H9 (cell line): ENCODE measurements at regions not wholly inside any gene's neighbourhood (a gene's known extent, or its start where the extent isn't known, plus 50 kb on each side); places are given as distances from the start of the nearest gene placed in this dataset.

Experiments
- DNase-seq: peaks from one replicate; pipeline ENCODE4 v3.0.0-alpha.2; 2017
- H2AFZ ChIP-seq: one replicate; pipeline ENCODE4 v1.6.1; 2013; ENCODE audit warnings: mild to moderate bottlenecking, low read length, control low read depth, moderate library complexity
- H2AK5ac ChIP-seq: 2 replicates; pipeline ENCODE4 v1.6.1; 2013; ENCODE audit warnings: low read length, control low read depth, mixed read lengths; ENCODE audit not compliant: insufficient read length
- H2BK120ac ChIP-seq: one replicate; pipeline ENCODE4 v1.6.1; 2013; ENCODE audit warnings: low read depth, mild to moderate bottlenecking, low read length, control low read depth, inconsistent platforms; ENCODE audit not compliant: poor library complexity, severe bottlenecking
- H2BK12ac ChIP-seq: 2 replicates; pipeline ENCODE4 v1.6.1; 2013; ENCODE audit warnings: low read length, control low read depth, mixed read lengths, low read depth; ENCODE audit not compliant: insufficient read length
- H2BK15ac ChIP-seq: 2 replicates; pipeline ENCODE4 v1.6.1; 2013; ENCODE audit warnings: low read depth, low read length, control low read depth
- H2BK20ac ChIP-seq: one replicate; pipeline ENCODE4 v1.6.1; 2013; ENCODE audit warnings: low read depth, mild to moderate bottlenecking, low read length, control low read depth, inconsistent platforms; ENCODE audit not compliant: poor library complexity, severe bottlenecking
- H2BK5ac ChIP-seq: 2 replicates; pipeline ENCODE4 v1.6.1; 2013; ENCODE audit warnings: low read length, control low read depth, mixed read lengths; ENCODE audit not compliant: insufficient read length
- H3K14ac ChIP-seq: 2 replicates; pipeline ENCODE4 v1.6.1; 2013; ENCODE audit warnings: low read length, control low read depth; ENCODE audit not compliant: insufficient read depth
- H3K18ac ChIP-seq: 2 replicates; pipeline ENCODE4 v1.6.1; 2013; ENCODE audit warnings: low read depth, mild to moderate bottlenecking, mixed read lengths, low read length, control low read depth; ENCODE audit not compliant: insufficient read length
- H3K23ac ChIP-seq: 2 replicates; pipeline ENCODE4 v1.6.1; 2013; ENCODE audit warnings: low read length, control low read depth, mixed read lengths, low read depth; ENCODE audit not compliant: insufficient read length
- H3K23me2 ChIP-seq: 2 replicates; pipeline ENCODE4 v1.6.1; 2013; ENCODE audit warnings: low read depth, mild to moderate bottlenecking, mixed read lengths, low read length, control low read depth; ENCODE audit not compliant: insufficient read length, poor library complexity, severe bottlenecking
- H3K27ac ChIP-seq: 2 replicates; pipeline ENCODE4 v1.5.1; 2013; ENCODE audit warnings: low read length, control low read depth, mixed read lengths, low read depth; ENCODE audit not compliant: insufficient read length
- H3K27me3 ChIP-seq: 2 replicates; pipeline ENCODE4 v1.6.1; 2013; ENCODE audit warnings: low read length, control low read depth, inconsistent platforms; ENCODE audit not compliant: insufficient read depth
- H3K4ac ChIP-seq: 2 replicates; pipeline ENCODE4 v1.6.1; 2013; ENCODE audit warnings: low read depth, mild to moderate bottlenecking, control low read depth, inconsistent platforms, low read length, moderate library complexity
- H3K4me1 ChIP-seq: 2 replicates; pipeline ENCODE4 v1.6.1; 2013; ENCODE audit warnings: low read length, control low read depth, inconsistent platforms; ENCODE audit not compliant: insufficient read depth
- H3K4me2 ChIP-seq: 2 replicates; pipeline ENCODE4 v1.6.1; 2013; ENCODE audit warnings: low read length, control low read depth, mixed read lengths; ENCODE audit not compliant: insufficient read length, insufficient read depth
- H3K56ac ChIP-seq: 2 replicates; pipeline ENCODE4 v1.6.1; 2013; ENCODE audit warnings: low read depth, mild to moderate bottlenecking, mixed read lengths, low read length, control low read depth; ENCODE audit not compliant: insufficient read length
- H3K79me1 ChIP-seq: 2 replicates; pipeline ENCODE4 v1.6.1; 2013; ENCODE audit warnings: low read depth, mild to moderate bottlenecking, moderate library complexity, low read length, control low read depth, inconsistent platforms; ENCODE audit not compliant: insufficient read depth, poor library complexity, severe bottlenecking
- H3K79me2 ChIP-seq: 2 replicates; pipeline ENCODE4 v1.6.1; 2013; ENCODE audit warnings: low read length, control low read depth, inconsistent platforms; ENCODE audit not compliant: insufficient read depth
- H3K9ac ChIP-seq: 2 replicates; pipeline ENCODE4 v1.6.1; 2013; ENCODE audit warnings: low read length, control low read depth, mixed read lengths; ENCODE audit not compliant: insufficient read length; ENCODE audit errors: extremely low read depth
- H3K9me3 ChIP-seq: one replicate; pipeline ENCODE4 v1.6.1; 2013; ENCODE audit warnings: low read depth, low read length, inconsistent platforms; ENCODE audit not compliant: control insufficient read depth
- H3T11ph ChIP-seq: one replicate; pipeline ENCODE4 v1.6.1; 2013; ENCODE audit warnings: mild to moderate bottlenecking, low read length, control low read depth, inconsistent platforms
- H4K20me1 ChIP-seq: one replicate; pipeline ENCODE4 v1.6.1; 2013; ENCODE audit not compliant: control insufficient read depth, insufficient read length, insufficient read depth
- H4K5ac ChIP-seq: 2 replicates; pipeline ENCODE4 v1.6.1; 2013; ENCODE audit warnings: low read depth, mild to moderate bottlenecking, mixed read lengths, low read length, control low read depth; ENCODE audit not compliant: insufficient read length
- H4K8ac ChIP-seq: replicated peaks from 2 replicates; pipeline ENCODE4 v1.6.1; 2013; ENCODE audit warnings: low read length, control low read depth, mixed read lengths, low read depth; ENCODE audit not compliant: insufficient read length
- H4K91ac ChIP-seq: 2 replicates; pipeline ENCODE4 v1.6.1; 2013; ENCODE audit warnings: low read depth, mild to moderate bottlenecking, moderate library complexity, mixed read lengths, low read length, control low read depth; ENCODE audit not compliant: insufficient read length
- H3K27ac Mint-ChIP-seq, 3 experiments: 2 replicates in 2 of 3; 3 replicates in 1 of 3; pipeline ENCODE4 v1.8.0; 2020 to 2021; ENCODE audit warnings: mixed read lengths in 3 of 3, mild to moderate bottlenecking in 1 of 3, moderate library complexity in 1 of 3
- H3K27me3 Mint-ChIP-seq: 2 replicates; pipeline ENCODE4 v1.8.0; 2021; ENCODE audit warnings: low read depth, mild to moderate bottlenecking, moderate library complexity, mixed read lengths
- H3K36me3 Mint-ChIP-seq, 3 experiments: 2 replicates in 2 of 3; 3 replicates in 1 of 3; pipeline ENCODE4 v1.8.0; 2020 to 2021; ENCODE audit warnings: low read depth in 3 of 3, mixed read lengths in 3 of 3; ENCODE audit not compliant: insufficient read depth in 1 of 3
- H3K4me1 Mint-ChIP-seq, 2 experiments: 2 replicates each; pipeline ENCODE4 v1.8.0; 2020; ENCODE audit warnings: mixed read lengths in 2 of 2
- H3K4me3 Mint-ChIP-seq, 2 experiments: 2 replicates in 1 of 2; 3 replicates in 1 of 2; pipeline ENCODE4 v1.8.0; 2020 to 2021; ENCODE audit warnings: mild to moderate bottlenecking in 2 of 2, mixed read lengths in 2 of 2, moderate library complexity in 1 of 2
- H3K9me3 Mint-ChIP-seq, 2 experiments: 2 replicates in 1 of 2; 3 replicates in 1 of 2; pipeline ENCODE4 v1.8.0; 2020; ENCODE audit warnings: mild to moderate bottlenecking in 2 of 2, mixed read lengths in 2 of 2, moderate library complexity in 1 of 2
- WGBS: extraction: QIAGEN DNeasy Blood & Tissue Kit; methylation state at CpG from one replicate; pipeline ENCODE4 v1.1.7; 2013; ENCODE audit warnings: missing lambda C conversion rate, low lambda C conversion rate, mixed read lengths; ENCODE audit not compliant: insufficient read length; ENCODE audit errors: extremely low coverage; 5-methylcytosine and 5-hydroxymethylcytosine counted together
- TF ChIP-seq, protein P1 (sequence below): fragments of 200-600 bp; sonication (generic); conservative IDR thresholded peaks from 3 replicates; pipeline ENCODE4 v1.8.0; 2021; ENCODE audit warnings: antibody characterized with exemption, mild to moderate bottlenecking

DNA sequence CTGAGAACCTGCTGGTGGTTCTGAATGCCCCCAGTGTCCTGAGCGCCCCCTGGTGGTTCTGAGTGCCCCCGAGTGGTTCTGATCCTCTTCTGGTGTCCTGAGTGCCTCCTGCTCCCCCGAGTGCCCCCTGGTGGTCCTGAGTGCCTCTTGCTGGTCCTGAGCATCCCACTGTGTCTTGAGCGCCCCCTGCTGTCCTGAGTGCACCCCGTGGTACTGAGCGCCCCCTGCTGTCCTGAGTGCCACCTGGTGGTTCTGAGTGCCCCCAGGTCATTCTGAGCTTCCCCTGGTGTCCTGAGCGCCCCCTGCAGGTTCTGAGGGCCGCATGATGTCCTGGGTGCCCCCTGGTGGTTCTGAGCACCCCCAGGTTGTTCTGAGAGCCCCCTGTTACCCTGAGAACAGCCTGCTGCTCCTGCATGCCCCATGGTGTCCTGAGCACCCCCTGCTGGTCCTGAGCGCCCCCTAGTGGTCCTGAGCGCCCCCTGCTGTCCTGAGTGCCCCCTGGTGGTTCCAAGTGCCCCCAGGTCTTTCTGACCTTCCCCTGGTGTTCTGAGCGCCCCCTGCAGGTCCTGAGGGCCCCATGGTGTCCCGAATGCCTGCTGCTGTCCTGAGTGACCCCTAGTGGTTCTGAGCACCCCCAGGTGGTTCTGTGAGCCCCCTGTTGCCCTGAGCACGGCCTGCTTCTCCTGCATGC is 1165.4 kb downstream of the TMEM121 start:
- H2BK15ac ChIP-seq: no peak overlapping the region
- WGBS: no CpG with 5 or more reads among the region's 13 CpGs
- no peak overlapping the region for H4K8ac ChIP-seq
- no peak overlapping the region for H3K27ac ChIP-seq
- no peak overlapping the region for H2BK12ac ChIP-seq
- no peaks in the 10 kb centered on the region for H3K23me2 ChIP-seq
- no peaks in the 10 kb centered on the region for H3K79me2 ChIP-seq
- peaks cover 53% of the 10 kb centered on the region for H3K9me3 ChIP-seq
- no peak overlapping the region for H4K91ac ChIP-seq
- no peak overlapping the region for H3K14ac ChIP-seq
- no peak overlapping the region for H3K56ac ChIP-seq
- H2BK5ac ChIP-seq: no peak overlapping the region
- Mint-ChIP-seq H3K27me3 (peaks cover 3% of the 10 kb centered on the region), H3K27ac (no peak overlapping the region), H3K4me1 (no peaks in the 10 kb centered on the region), H3K4me3 (no peak overlapping the region), H3K9me3 (peaks cover 80 to 84% of the 10 kb centered on the region in 2 experiments), H3K36me3 (peaks cover 9 to 21% (median 14%) of the 10 kb centered on the region in 3 experiments)
- no peaks in the 10 kb centered on the region for H4K20me1 ChIP-seq
- DNase-seq: no peak
- H3K4me1 ChIP-seq: no peaks in the 10 kb centered on the region
- H2BK120ac ChIP-seq: no peak overlapping the region
- no peaks in the 10 kb centered on the region for H3K27me3 ChIP-seq
- H2BK20ac ChIP-seq: no peak overlapping the region
- no peak overlapping the region for H3K9ac ChIP-seq
- H4K5ac ChIP-seq: no peak overlapping the region
- H2AFZ ChIP-seq: no peak overlapping the region
- H3K79me1 ChIP-seq: no peaks in the 10 kb centered on the region
- TF ChIP-seq, protein P1, sequence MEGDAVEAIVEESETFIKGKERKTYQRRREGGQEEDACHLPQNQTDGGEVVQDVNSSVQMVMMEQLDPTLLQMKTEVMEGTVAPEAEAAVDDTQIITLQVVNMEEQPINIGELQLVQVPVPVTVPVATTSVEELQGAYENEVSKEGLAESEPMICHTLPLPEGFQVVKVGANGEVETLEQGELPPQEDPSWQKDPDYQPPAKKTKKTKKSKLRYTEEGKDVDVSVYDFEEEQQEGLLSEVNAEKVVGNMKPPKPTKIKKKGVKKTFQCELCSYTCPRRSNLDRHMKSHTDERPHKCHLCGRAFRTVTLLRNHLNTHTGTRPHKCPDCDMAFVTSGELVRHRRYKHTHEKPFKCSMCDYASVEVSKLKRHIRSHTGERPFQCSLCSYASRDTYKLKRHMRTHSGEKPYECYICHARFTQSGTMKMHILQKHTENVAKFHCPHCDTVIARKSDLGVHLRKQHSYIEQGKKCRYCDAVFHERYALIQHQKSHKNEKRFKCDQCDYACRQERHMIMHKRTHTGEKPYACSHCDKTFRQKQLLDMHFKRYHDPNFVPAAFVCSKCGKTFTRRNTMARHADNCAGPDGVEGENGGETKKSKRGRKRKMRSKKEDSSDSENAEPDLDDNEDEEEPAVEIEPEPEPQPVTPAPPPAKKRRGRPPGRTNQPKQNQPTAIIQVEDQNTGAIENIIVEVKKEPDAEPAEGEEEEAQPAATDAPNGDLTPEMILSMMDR: peak; percentile 35; the same call in 2 of the 3 replicates
- H2AK5ac ChIP-seq: no peak overlapping the region
- H3K4me2 ChIP-seq: no peak overlapping the region
- H3T11ph ChIP-seq: no peak overlapping the region
- no peak overlapping the region for H3K4ac ChIP-seq
- H3K18ac ChIP-seq: no peak overlapping the region
- H3K23ac ChIP-seq: no peak overlapping the region
